Stomach (tissue), 4 donors: ENCODE measurements at regions not wholly inside any gene's neighbourhood (a gene's known extent, or its start where the extent isn't known, plus 50 kb on each side); places are given as distances from the start of the nearest gene placed in this dataset.

Experiments used
- EP300 ChIP-seq: sonication (generic); formaldehyde crosslinking; IDR thresholded peaks from one replicate; pipeline ENCODE4 v1.6.1; 2017; ENCODE audit warnings: antibody characterized with exemption
- TF ChIP-seq, protein P1 (sequence below), 7 experiments: fragments of 450-650 bp in 4 of 7; fragments of 200-600 bp in 3 of 7; sonication (generic) in 3 of 7; IDR thresholded peaks; one replicate each; pipeline ENCODE4 v1.5.1; 2016 to 2019; ENCODE audit warnings: antibody characterized with exemption in 7 of 7, control low read depth in 2 of 7, mild to moderate bottlenecking in 1 of 7

- TF ChIP-seq EP300: no peak
- TF ChIP-seq, protein P1, sequence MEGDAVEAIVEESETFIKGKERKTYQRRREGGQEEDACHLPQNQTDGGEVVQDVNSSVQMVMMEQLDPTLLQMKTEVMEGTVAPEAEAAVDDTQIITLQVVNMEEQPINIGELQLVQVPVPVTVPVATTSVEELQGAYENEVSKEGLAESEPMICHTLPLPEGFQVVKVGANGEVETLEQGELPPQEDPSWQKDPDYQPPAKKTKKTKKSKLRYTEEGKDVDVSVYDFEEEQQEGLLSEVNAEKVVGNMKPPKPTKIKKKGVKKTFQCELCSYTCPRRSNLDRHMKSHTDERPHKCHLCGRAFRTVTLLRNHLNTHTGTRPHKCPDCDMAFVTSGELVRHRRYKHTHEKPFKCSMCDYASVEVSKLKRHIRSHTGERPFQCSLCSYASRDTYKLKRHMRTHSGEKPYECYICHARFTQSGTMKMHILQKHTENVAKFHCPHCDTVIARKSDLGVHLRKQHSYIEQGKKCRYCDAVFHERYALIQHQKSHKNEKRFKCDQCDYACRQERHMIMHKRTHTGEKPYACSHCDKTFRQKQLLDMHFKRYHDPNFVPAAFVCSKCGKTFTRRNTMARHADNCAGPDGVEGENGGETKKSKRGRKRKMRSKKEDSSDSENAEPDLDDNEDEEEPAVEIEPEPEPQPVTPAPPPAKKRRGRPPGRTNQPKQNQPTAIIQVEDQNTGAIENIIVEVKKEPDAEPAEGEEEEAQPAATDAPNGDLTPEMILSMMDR (IDR thresholded peaks at IDR 0.05): no peak
Observed at GRCh38 chr3:28845006-28845324, 435.9 kb upstream of the RBMS3 start.
